HUES64 (cell line): ENCODE measurements at regions not wholly inside any gene's neighbourhood (a gene's known extent, or its start where the extent isn't known, plus 50 kb on each side); places are given as distances from the start of the nearest gene placed in this dataset.

ENCODE experiments used
- H3K27ac ChIP-seq: 2 replicates; pipeline ENCODE4 v1.7.0; 2013; ENCODE audit warnings: low read depth, low read length, inconsistent platforms
- H3K27me3 ChIP-seq: 2 replicates; pipeline ENCODE4 v1.6.1; 2013; ENCODE audit warnings: mild to moderate bottlenecking, low read length; ENCODE audit not compliant: insufficient read depth
- H3K36me3 ChIP-seq: 2 replicates; pipeline ENCODE4 v1.6.1; 2013; ENCODE audit warnings: mild to moderate bottlenecking, low read length; ENCODE audit not compliant: insufficient read depth
- H3K4me1 ChIP-seq: 2 replicates; pipeline ENCODE4 v1.6.1; 2013; ENCODE audit warnings: mild to moderate bottlenecking, low read length, moderate library complexity; ENCODE audit not compliant: insufficient read depth
- H3K4me3 ChIP-seq: 2 replicates; pipeline ENCODE4 v1.5.1; 2013; ENCODE audit warnings: mild to moderate bottlenecking, low read length, moderate library complexity
- H3K9ac ChIP-seq: 2 replicates; pipeline ENCODE4 v1.6.1; 2013; ENCODE audit warnings: mild to moderate bottlenecking, low read depth, low read length
- H3K9me3 ChIP-seq: 2 replicates; pipeline ENCODE4 v1.6.1; 2013; ENCODE audit warnings: low read depth, low read length; ENCODE audit not compliant: insufficient read depth
- WGBS: fragments of 150-250, 120-280 bp; methylation state at CpG from one replicate; pipeline ENCODE4 v1.1.7; 2013; ENCODE audit warnings: missing lambda C conversion rate; 5-methylcytosine and 5-hydroxymethylcytosine counted together

DNA sequence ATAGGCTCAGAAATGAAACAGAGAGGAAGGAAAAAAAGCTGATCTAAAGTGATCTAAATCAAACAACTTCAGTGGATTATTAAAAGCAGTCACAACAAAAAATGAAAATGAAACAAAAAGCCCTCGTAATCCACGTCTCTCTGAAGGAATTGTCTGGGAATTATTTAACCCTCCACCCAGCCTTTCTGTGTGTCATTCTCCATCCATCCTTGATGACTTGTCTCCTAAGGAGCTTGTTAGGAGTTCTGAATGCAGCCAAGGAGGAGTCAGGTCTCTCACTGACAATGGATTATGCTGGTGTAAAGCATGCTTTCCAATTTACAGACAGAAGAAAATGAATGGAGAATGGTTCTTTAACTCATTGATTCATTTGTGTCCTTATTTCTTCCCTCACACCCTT is 359.3 kb upstream of the RUNX1 start:
- peaks cover 23% of the 10 kb centered on the region for H3K4me1 ChIP-seq
- H3K27me3 ChIP-seq, result no peaks in the 10 kb centered on the region
- WGBS, result 85% methylated on average over 2 of the region's 2 CpGs
- H3K9ac ChIP-seq, result no peak overlapping the region
- H3K36me3 ChIP-seq, result no peaks in the 10 kb centered on the region
- H3K27ac ChIP-seq, result no peak overlapping the region
- H3K4me3 ChIP-seq, result no peak overlapping the region
- H3K9me3 ChIP-seq, result no peaks in the 10 kb centered on the region

DNA sequence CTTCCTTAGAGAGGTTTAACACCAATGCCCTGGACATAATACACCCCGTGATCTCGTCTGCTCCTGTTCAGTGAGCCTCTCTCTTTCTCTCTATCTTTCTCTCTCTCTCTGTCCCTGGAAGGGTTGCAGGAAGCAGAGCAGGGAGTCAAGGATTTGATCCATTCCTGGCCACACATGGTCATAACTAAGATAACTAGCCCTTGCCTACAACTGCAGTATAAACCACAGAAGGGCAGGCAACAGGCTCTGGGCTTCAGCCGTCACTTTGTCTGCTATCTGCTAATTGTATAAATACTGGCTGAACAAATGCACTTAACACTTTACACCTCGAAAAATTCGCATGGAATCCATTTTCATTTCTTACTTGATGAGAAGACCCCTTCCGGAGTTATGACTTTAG is 357.5 kb upstream of the RUNX1 start:
- Histone ChIP-seq H3K4me1 (peaks cover 24% of the 10 kb centered on the region), H3K27me3 (no peaks in the 10 kb centered on the region), H3K27ac (no peak overlapping the region), H3K36me3 (no peaks in the 10 kb centered on the region), H3K9ac (no peak overlapping the region), H3K9me3 (no peaks in the 10 kb centered on the region), H3K4me3 (no peak overlapping the region)
- WGBS, result 96% methylated on average over 6 of the region's 6 CpGs

DNA sequence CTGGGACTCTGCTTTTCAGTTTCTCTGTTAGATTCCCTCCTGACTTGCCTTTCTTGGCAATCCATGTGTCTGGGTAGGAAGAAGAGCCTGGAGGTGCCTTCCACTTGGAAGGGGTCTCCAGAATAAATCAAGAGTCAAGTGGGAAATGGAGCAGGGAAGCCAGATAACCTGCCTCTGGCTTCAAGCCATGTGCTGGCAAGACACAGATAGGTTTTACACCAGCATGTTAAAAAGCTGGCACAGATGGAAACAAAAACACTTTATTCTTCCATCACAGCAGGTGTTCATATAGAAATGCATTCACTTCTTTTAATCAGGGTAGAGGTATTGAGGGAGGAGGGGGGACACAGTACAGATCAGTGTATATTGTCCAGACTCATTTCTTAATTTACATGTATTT is 356.9 kb upstream of the RUNX1 start:
- Histone ChIP-seq H3K36me3 (no peaks in the 10 kb centered on the region), H3K27ac (no peak overlapping the region), H3K9me3 (no peaks in the 10 kb centered on the region), H3K27me3 (no peaks in the 10 kb centered on the region), H3K9ac (no peak overlapping the region), H3K4me3 (no peak overlapping the region), H3K4me1 (peaks cover 24% of the 10 kb centered on the region)

DNA sequence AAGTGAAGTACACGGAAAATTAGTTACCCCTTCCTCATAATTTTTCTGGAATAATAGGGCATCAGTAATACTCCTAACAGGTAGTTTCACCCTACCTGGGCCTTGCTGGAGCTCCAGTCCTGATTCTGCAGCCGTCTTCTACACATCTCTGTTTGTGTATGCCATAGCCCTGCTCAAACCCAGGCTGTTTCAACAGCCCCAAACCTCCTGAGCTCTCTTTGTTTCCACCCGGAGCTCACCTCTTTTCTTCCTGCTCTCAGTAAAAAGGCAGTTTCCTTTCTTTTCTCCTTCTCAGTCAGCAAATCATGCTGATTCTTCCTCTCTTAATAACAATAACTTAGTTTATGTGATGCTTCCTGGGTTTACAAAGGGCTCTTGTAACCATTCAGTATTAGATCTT is 355.1 kb upstream of the RUNX1 start:
- no peak overlapping the region for H3K4me3 ChIP-seq
- H3K27ac ChIP-seq, result no peak overlapping the region
- H3K4me1 ChIP-seq, result peaks cover 33% of the 10 kb centered on the region
- H3K27me3 ChIP-seq, result no peaks in the 10 kb centered on the region
- 68% methylated on average over 3 of the region's 3 CpGs for WGBS
- H3K36me3 ChIP-seq, result no peaks in the 10 kb centered on the region
- peak overlapping the region; percentile 20; the same call in 1 of the 2 replicates for H3K9ac ChIP-seq
- no peaks in the 10 kb centered on the region for H3K9me3 ChIP-seq

DNA sequence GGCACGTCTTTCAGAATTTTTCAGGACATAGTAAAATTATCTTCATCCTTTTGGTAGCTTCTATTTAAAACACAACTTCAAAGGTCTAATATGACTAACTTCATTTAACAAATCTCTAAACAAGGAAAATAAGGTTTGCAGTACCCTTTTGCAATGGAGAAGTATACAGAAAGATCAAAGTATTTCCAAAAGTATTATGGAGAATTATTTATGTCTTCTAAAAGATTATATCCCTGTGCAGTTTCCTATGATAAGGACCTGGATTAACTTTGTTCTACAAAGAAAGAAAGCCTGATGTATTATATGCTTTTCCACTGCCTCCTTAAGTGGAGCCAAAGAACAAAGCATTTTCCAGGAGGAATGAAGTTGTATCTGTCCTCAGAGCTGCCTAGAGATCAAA is 353.0 kb upstream of the RUNX1 start:
- Histone ChIP-seq H3K4me3 (no peak overlapping the region), H3K27ac (no peak overlapping the region), H3K27me3 (no peaks in the 10 kb centered on the region), H3K36me3 (no peaks in the 10 kb centered on the region), H3K9me3 (no peaks in the 10 kb centered on the region), H3K4me1 (peaks cover 33% of the 10 kb centered on the region), H3K9ac (no peak overlapping the region)
- WGBS, result 93% methylated on average over 1 of the region's 1 CpG

DNA sequence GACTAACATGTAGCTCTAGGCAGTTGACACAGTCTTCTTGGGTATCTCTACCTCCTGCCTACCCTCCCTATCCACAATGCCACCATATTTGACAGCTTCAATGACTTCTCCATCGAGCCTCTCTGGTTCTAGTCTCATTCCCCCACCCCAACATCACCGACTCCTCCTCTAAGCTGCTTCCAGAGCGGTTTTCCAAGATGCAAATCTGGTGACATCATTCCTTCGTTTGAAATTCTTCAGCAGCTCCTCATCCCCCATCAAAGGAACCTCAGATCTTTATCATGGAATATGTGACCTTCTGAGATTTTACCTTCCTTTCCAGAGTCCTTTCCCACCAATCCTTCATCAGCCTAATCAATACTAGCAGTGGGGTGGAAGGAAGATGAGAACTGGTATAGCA is 352.4 kb upstream of the RUNX1 start:
- Histone ChIP-seq H3K36me3 (no peaks in the 10 kb centered on the region), H3K9me3 (no peaks in the 10 kb centered on the region), H3K9ac (no peak overlapping the region), H3K27ac (no peak overlapping the region), H3K4me1 (peaks cover 30% of the 10 kb centered on the region), H3K4me3 (no peak overlapping the region), H3K27me3 (no peaks in the 10 kb centered on the region)
- 70% methylated on average over 4 of the region's 4 CpGs for WGBS

DNA sequence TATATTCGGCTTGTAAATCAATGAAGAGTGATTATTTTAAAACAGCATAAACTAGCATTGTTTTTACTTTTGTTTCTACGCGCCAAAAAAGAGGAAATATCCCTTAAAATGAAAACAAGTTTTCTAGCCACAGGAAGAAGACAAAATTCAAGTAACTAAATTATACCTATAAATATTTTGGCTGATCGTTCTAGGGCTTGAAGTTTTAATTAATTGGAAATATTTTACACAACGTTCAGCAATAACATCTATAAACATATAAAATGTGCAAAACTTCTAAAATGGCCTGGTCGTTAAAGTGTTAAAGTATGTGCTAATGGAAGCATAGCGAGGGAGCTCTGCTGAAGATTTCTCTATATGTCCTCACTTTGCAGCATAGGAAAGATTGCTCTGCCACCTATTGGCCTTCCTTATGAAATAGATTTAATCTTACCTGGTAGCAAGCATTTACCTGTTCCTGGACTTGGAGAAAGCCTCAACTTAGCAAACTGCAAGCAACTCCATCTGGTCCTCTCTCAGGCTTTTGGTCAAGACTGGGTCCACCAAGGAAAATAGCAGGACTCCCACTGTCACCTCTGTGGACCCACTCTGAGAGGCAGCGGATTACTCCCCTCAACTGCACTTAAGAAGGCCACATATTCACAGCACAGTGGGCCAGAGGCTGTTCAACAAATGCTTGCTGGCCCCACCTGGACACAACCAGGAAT is 351.3 kb upstream of the RUNX1 start:
- 62% methylated on average over 5 of the region's 8 CpGs for WGBS
- Histone ChIP-seq H3K9ac (no peak overlapping the region), H3K4me1 (peaks cover 27% of the 10 kb centered on the region), H3K27me3 (no peaks in the 10 kb centered on the region), H3K4me3 (no peak overlapping the region), H3K27ac (no peak overlapping the region), H3K36me3 (no peaks in the 10 kb centered on the region), H3K9me3 (no peaks in the 10 kb centered on the region)

DNA sequence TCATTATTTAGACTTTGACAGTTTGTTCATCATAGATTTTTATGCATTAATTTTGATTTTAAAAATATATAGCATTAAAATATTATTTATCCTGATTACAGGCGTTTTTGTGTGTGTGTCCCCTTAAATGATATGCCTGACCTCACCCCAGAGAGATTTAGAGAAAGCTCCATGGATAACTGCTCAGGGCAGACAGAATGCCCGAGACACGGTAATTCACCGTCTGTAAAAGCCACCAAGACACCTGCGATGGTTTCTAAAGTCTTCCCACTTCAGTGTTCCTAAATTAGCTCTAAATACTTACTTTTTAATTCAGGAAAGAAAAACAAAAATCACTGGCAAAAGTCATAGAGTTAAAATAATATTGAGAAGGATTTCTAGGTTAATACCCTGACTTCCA is 350.6 kb upstream of the RUNX1 start:
- no peaks in the 10 kb centered on the region for H3K9me3 ChIP-seq
- no peaks in the 10 kb centered on the region for H3K27me3 ChIP-seq
- 87% methylated on average over 5 of the region's 5 CpGs for WGBS
- H3K4me3 ChIP-seq, result no peak overlapping the region
- peaks cover 22% of the 10 kb centered on the region for H3K4me1 ChIP-seq
- H3K36me3 ChIP-seq, result no peaks in the 10 kb centered on the region
- H3K27ac ChIP-seq, result no peak overlapping the region
- H3K9ac ChIP-seq, result no peak overlapping the region

DNA sequence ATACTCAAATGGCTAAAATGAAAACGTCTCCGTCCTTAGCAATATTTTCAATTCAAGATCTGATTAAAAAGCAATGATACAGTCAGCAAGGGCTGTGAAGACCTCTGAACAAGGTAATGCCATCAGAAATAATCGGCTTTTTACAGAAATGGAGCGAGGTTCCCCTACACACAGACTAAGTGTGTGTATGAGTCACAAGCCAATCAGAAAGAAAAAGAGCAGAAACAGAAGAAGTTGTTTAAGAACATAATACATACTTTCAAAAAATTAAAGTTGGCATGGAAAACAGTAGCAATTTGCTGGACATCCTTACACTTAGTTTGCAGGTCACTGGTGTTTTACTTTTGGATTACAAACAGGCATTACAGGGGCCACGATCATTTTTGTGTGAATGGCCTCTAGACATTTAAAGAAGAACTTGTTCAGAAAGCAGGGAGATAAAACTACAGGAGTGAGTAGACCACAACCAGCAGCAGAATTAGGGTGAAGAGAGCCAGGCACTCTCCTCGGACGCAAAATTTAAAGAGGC is 350.0 kb upstream of the RUNX1 start:
- H3K4me3 ChIP-seq, result no peak overlapping the region
- no peak overlapping the region for H3K9ac ChIP-seq
- H3K9me3 ChIP-seq, result no peaks in the 10 kb centered on the region
- 87% methylated on average over 7 of the region's 7 CpGs for WGBS
- no peaks in the 10 kb centered on the region for H3K36me3 ChIP-seq
- peaks cover 17% of the 10 kb centered on the region for H3K4me1 ChIP-seq
- no peak overlapping the region for H3K27ac ChIP-seq
- H3K27me3 ChIP-seq, result no peaks in the 10 kb centered on the region

DNA sequence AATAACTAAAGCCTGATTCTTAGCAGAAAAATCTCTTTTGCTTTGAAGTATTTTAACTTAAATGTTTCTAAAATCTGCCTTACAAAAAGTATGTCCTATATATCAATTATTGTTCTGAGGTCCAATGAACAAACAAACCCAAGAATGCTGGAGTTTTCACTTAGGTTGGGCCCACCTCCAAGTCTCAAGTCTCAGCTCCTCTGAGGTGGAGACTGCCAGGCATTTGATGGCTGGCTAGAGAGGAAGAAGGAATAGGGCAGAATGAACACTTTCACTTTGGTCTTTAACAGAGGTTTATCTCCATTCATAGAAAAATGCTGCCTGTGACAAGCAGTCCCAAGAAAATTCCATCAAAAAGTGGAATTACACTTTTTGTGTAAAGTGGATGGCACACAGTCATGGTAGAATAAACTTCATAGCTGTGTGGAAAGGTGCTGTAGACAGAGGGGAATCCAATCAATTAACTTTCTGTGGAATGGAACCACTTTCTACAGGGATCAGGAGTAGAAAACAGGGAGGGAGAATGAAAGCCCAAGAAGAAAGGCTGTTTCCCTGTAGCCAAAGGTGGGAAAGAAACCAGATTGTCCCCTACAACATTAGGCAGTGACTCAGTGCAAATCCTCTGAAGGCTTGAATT is 349.4 kb upstream of the RUNX1 start:
- Histone ChIP-seq H3K9me3 (no peaks in the 10 kb centered on the region), H3K27ac (no peak overlapping the region), H3K4me1 (peaks cover 11% of the 10 kb centered on the region), H3K36me3 (no peaks in the 10 kb centered on the region), H3K27me3 (no peaks in the 10 kb centered on the region), H3K4me3 (no peak overlapping the region), H3K9ac (no peak overlapping the region)

DNA sequence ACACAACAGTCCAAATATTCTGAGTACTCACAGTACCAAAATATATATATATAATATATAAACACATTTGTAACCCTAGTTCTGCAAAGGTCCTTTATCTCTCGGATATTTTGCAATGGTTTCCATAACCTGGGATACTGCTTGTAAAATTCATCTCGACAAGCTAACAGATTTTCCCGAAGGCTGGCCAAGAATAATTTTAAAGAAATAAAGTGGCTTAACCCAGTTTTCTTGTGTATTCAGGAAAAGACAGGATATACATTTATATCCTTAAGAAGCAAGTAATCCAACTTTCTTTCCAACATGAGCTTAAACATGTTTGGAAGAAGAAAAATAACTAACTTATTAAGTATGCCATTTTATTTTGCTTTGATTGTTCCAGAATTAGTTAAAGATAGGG is 348.7 kb upstream of the RUNX1 start:
- 95% methylated on average over 3 of the region's 3 CpGs for WGBS
- no peaks in the 10 kb centered on the region for H3K9me3 ChIP-seq
- H3K27me3 ChIP-seq, result no peaks in the 10 kb centered on the region

More for the DNA sequence above, 348.7 kb upstream of the RUNX1 start:
- Histone ChIP-seq H3K36me3 (no peaks in the 10 kb centered on the region), H3K9ac (no peak overlapping the region), H3K4me3 (no peak overlapping the region), H3K27ac (no peak overlapping the region), H3K4me1 (peaks cover 9% of the 10 kb centered on the region)
